Activated naive CD8-positive, alpha-beta T cell treated with anti-CD3 and anti-CD28 coated beads, Interleukin-2, amount 10 ng/mL, durations not matched to agents 7 days and 5 days (primary cell): ENCODE measurements at regions not wholly inside any gene's neighbourhood (a gene's known extent, or its start where the extent isn't known, plus 50 kb on each side); places are given as distances from the start of the nearest gene placed in this dataset.
A peak's percentile ranks its signal among the peaks of the same experiment; 100 is the strongest.
"Not testable (repeated sequence)": the region's sequence is repeated elsewhere in the genome, so short reads cannot be mapped to it uniquely, and the experiment has no call there.

Experiments
- ATAC-seq: fragments of 150-1000 bp; cut with Tn5 transposase; one replicate; pipeline ENCODE4 v1.10.0; 2021; ENCODE audit warnings: low read depth, moderate library complexity
- POLR2A ChIA-PET: fragments of 350-600 bp; sonication (Branson Sonifier 250); formaldehyde crosslinking; loops from one replicate; lab custom pipeline; 2021; ENCODE audit warnings: antibody characterized with exemption; lab: Charles Lee
- DNase-seq: peaks from one replicate; pipeline ENCODE4 v3.0.0; 2021
- H3K27ac Mint-ChIP-seq: one replicate; pipeline ENCODE4 v1.8.0; 2022; ENCODE audit warnings: mild to moderate bottlenecking, mixed read lengths
- H3K27me3 Mint-ChIP-seq: one replicate; pipeline ENCODE4 v1.8.0; 2022; ENCODE audit warnings: mild to moderate bottlenecking, moderate library complexity, mixed read lengths
- H3K36me3 Mint-ChIP-seq: one replicate; pipeline ENCODE4 v1.8.0; 2021; ENCODE audit warnings: mild to moderate bottlenecking, mixed read lengths
- H3K4me1 Mint-ChIP-seq: one replicate; pipeline ENCODE4 v1.8.0; 2021; ENCODE audit warnings: mixed read lengths
- H3K4me3 Mint-ChIP-seq: one replicate; pipeline ENCODE4 v1.8.0; 2022; ENCODE audit warnings: mild to moderate bottlenecking, moderate library complexity, mixed read lengths
- H3K9me3 Mint-ChIP-seq: one replicate; pipeline ENCODE4 v1.8.0; 2021; ENCODE audit warnings: mixed read lengths

GRCh38 chr4:114034189-114034588 is 54.7 kb upstream of the ARSJ start:
- no peaks in the 10 kb centered on the region for H3K9me3 Mint-ChIP-seq
- ATAC-seq (no peak), DNase-seq (no peak)
- no peaks in the 10 kb centered on the region for H3K36me3 Mint-ChIP-seq
- no peak overlapping the region for H3K4me3 Mint-ChIP-seq
- no peaks in the 10 kb centered on the region for H3K4me1 Mint-ChIP-seq
- H3K27ac Mint-ChIP-seq: no peak overlapping the region
- H3K27me3 Mint-ChIP-seq: peaks cover 5% of the 10 kb centered on the region
- POLR2A ChIA-PET: interaction anchor here (0.6 kb wide), 1 partner anchor 48 kb away, joined by 3 read pairs; no protein-coding TSS in a partner anchor

- DNase-seq: no peak
Measured at GRCh38 chr4:114036426-114036825, 57.0 kb upstream of the ARSJ start.

GRCh38 chr4:114036864-114037263 is 57.4 kb upstream of the ARSJ start:
- H3K9me3 Mint-ChIP-seq: no peaks in the 10 kb centered on the region
- DNase-seq (no peak), ATAC-seq (no peak)
- POLR2A ChIA-PET: no interaction called here
- peaks cover 10% of the 10 kb centered on the region for H3K4me1 Mint-ChIP-seq
- H3K4me3 Mint-ChIP-seq: no peak overlapping the region
- no peak overlapping the region for H3K27ac Mint-ChIP-seq
- no peaks in the 10 kb centered on the region for H3K36me3 Mint-ChIP-seq
- H3K27me3 Mint-ChIP-seq: peaks cover 5% of the 10 kb centered on the region

More at GRCh38 chr4:114036426-114036825, 57.0 kb upstream of the ARSJ start:
- POLR2A ChIA-PET: no interaction called here
- Mint-ChIP-seq H3K27me3 (peaks cover 5% of the 10 kb centered on the region), H3K4me1 (peaks cover 10% of the 10 kb centered on the region), H3K4me3 (no peak overlapping the region), H3K9me3 (no peaks in the 10 kb centered on the region), H3K27ac (no peak overlapping the region), H3K36me3 (no peaks in the 10 kb centered on the region)
- no peak for ATAC-seq

GRCh38 chr4:114037988-114038387 is 58.5 kb upstream of the ARSJ start:
- Mint-ChIP-seq H3K27ac (no peak overlapping the region), H3K4me1 (peaks cover 10% of the 10 kb centered on the region), H3K4me3 (no peak overlapping the region), H3K9me3 (peaks cover 1% of the 10 kb centered on the region), H3K27me3 (peaks cover 5% of the 10 kb centered on the region), H3K36me3 (no peaks in the 10 kb centered on the region)
- POLR2A ChIA-PET: no interaction called here
- DNase-seq (no peak), ATAC-seq (no peak)

- POLR2A ChIA-PET: no interaction called here
- H3K4me3 Mint-ChIP-seq: no peak overlapping the region
- no peaks in the 10 kb centered on the region for H3K36me3 Mint-ChIP-seq
- ATAC-seq: no peak
- no peak overlapping the region for H3K27ac Mint-ChIP-seq
- H3K27me3 Mint-ChIP-seq: peaks cover 5% of the 10 kb centered on the region
- H3K9me3 Mint-ChIP-seq: peaks cover 1% of the 10 kb centered on the region
- DNase-seq: no peak
- peaks cover 10% of the 10 kb centered on the region for H3K4me1 Mint-ChIP-seq
Measured at GRCh38 chr4:114038762-114039387, 59.4 kb upstream of the ARSJ start.

- POLR2A ChIA-PET: no interaction called here
- Mint-ChIP-seq H3K27ac (no peak overlapping the region), H3K9me3 (peaks cover 4% of the 10 kb centered on the region), H3K27me3 (peaks cover 2% of the 10 kb centered on the region), H3K4me1 (peaks cover 10% of the 10 kb centered on the region), H3K36me3 (no peaks in the 10 kb centered on the region), H3K4me3 (peak overlapping the region; percentile 6)
- ATAC-seq (no peak), DNase-seq (no peak)
Measured at GRCh38 chr4:114040319-114041116, 61.1 kb upstream of the ARSJ start.

- Mint-ChIP-seq H3K36me3 (no peaks in the 10 kb centered on the region), H3K27ac (no peak overlapping the region), H3K4me3 (no peak overlapping the region), H3K4me1 (peaks cover 10% of the 10 kb centered on the region), H3K9me3 (peaks cover 4% of the 10 kb centered on the region), H3K27me3 (peaks cover 2% of the 10 kb centered on the region)
- ATAC-seq (no peak), DNase-seq (no peak)
- POLR2A ChIA-PET: no interaction called here
Measured at GRCh38 chr4:114041117-114041475, 61.6 kb upstream of the ARSJ start.

GRCh38 chr4:114043116-114043515 is 63.7 kb upstream of the ARSJ start:
- no peak overlapping the region for H3K4me3 Mint-ChIP-seq
- ATAC-seq (no peak), DNase-seq (no peak)
- H3K27me3 Mint-ChIP-seq: peaks cover 1% of the 10 kb centered on the region
- peaks cover 10% of the 10 kb centered on the region for H3K4me1 Mint-ChIP-seq
- H3K36me3 Mint-ChIP-seq: no peaks in the 10 kb centered on the region
- no peak overlapping the region for H3K27ac Mint-ChIP-seq
- peaks cover 4% of the 10 kb centered on the region for H3K9me3 Mint-ChIP-seq
- POLR2A ChIA-PET: no interaction called here

GRCh38 chr4:114044351-114044750 is 64.9 kb upstream of the ARSJ start:
- ATAC-seq, DNase-seq, H3K9me3 Mint-ChIP-seq, H3K27me3 Mint-ChIP-seq, H3K4me3 Mint-ChIP-seq, H3K36me3 Mint-ChIP-seq, POLR2A ChIA-PET, H3K27ac Mint-ChIP-seq: not testable (repeated sequence)
- peaks cover 10% of the 10 kb centered on the region for H3K4me1 Mint-ChIP-seq

GRCh38 chr4:114046331-114046730 is 66.9 kb upstream of the ARSJ start:
- H3K4me3 Mint-ChIP-seq: no peak overlapping the region
- DNase-seq (no peak), ATAC-seq (no peak)
- H3K27ac Mint-ChIP-seq: no peak overlapping the region
- H3K36me3 Mint-ChIP-seq: no peaks in the 10 kb centered on the region
- no peaks in the 10 kb centered on the region for H3K27me3 Mint-ChIP-seq
- no peaks in the 10 kb centered on the region for H3K4me1 Mint-ChIP-seq
- H3K9me3 Mint-ChIP-seq: peaks cover 4% of the 10 kb centered on the region
- POLR2A ChIA-PET: no interaction called here

GRCh38 chr4:114048154-114048553 is 68.7 kb upstream of the ARSJ start:
- H3K9me3 Mint-ChIP-seq: not testable (repeated sequence)

GRCh38 chr4:114052227-114052626 is 72.8 kb upstream of the ARSJ start:
- Mint-ChIP-seq H3K27me3 (peaks cover 2% of the 10 kb centered on the region), H3K27ac (no peak overlapping the region), H3K36me3 (no peaks in the 10 kb centered on the region), H3K4me3 (no peak overlapping the region), H3K4me1 (no peaks in the 10 kb centered on the region), H3K9me3 (peaks cover 12% of the 10 kb centered on the region)
- POLR2A ChIA-PET: no interaction called here
- ATAC-seq (no peak), DNase-seq (no peak)

More at GRCh38 chr4:114048154-114048553, 68.7 kb upstream of the ARSJ start:
- H3K4me1 Mint-ChIP-seq, H3K4me3 Mint-ChIP-seq, H3K27ac Mint-ChIP-seq, DNase-seq, POLR2A ChIA-PET, ATAC-seq, H3K36me3 Mint-ChIP-seq, H3K27me3 Mint-ChIP-seq: not testable (repeated sequence)

- H3K9me3 Mint-ChIP-seq: peaks cover 13% of the 10 kb centered on the region
Measured at GRCh38 chr4:114056599-114056998, 77.2 kb upstream of the ARSJ start.

GRCh38 chr4:114057746-114058145 is 78.3 kb upstream of the ARSJ start:
- H3K36me3 Mint-ChIP-seq: no peaks in the 10 kb centered on the region
- POLR2A ChIA-PET: no interaction called here
- peaks cover 3% of the 10 kb centered on the region for H3K27me3 Mint-ChIP-seq

More at GRCh38 chr4:114056599-114056998, 77.2 kb upstream of the ARSJ start:
- Mint-ChIP-seq H3K27me3 (peaks cover 4% of the 10 kb centered on the region), H3K4me3 (no peak overlapping the region), H3K36me3 (no peaks in the 10 kb centered on the region), H3K27ac (no peak overlapping the region), H3K4me1 (no peaks in the 10 kb centered on the region)
- ATAC-seq (no peak), DNase-seq (no peak)
- POLR2A ChIA-PET: no interaction called here

More at GRCh38 chr4:114057746-114058145, 78.3 kb upstream of the ARSJ start:
- Mint-ChIP-seq H3K27ac (no peak overlapping the region), H3K9me3 (peaks cover 13% of the 10 kb centered on the region), H3K4me3 (no peak overlapping the region), H3K4me1 (no peaks in the 10 kb centered on the region)
- DNase-seq (no peak), ATAC-seq (no peak)
